ENCODE measurements at regions not wholly inside any gene's neighbourhood (a gene's known extent, or its start where the extent isn't known, plus 50 kb on each side); places are given as distances from the start of the nearest gene placed in this dataset.

GRCh38 chr16:13552062-13552959, 367.6 kb upstream of the ERCC4 start:
- TF ChIP-seq CTCF (IDR thresholded peaks at IDR 0.05; ENCODE audit: borderline replicate concordance) = no peak
- no peak overlapping the region for H3K4me3 ChIP-seq
- no peaks in the 10 kb centered on the region for H3K36me3 ChIP-seq
- peaks cover 2% of the 10 kb centered on the region for H3K9me3 ChIP-seq (replicated peaks)
- H3K27me3 ChIP-seq (ENCODE audit: low read depth) = peaks cover 10% of the 10 kb centered on the region
- H3K27ac ChIP-seq (replicated peaks) = no peak overlapping the region
- DNase-seq = no peak
- intact Hi-C loops (cut with micrococcal nuclease) = no loop called here
- no peaks in the 10 kb centered on the region for H3K4me1 ChIP-seq

GRCh38 chr16:13552960-13553257, 367.0 kb upstream of the ERCC4 start:
- no peaks in the 10 kb centered on the region for H3K4me1 ChIP-seq
- TF ChIP-seq CTCF (IDR thresholded peaks at IDR 0.05; ENCODE audit: borderline replicate concordance) = no peak
- no peaks in the 10 kb centered on the region for H3K36me3 ChIP-seq
- H3K4me3 ChIP-seq = no peak overlapping the region
- intact Hi-C loops (cut with micrococcal nuclease) = no loop called here
- H3K9me3 ChIP-seq (replicated peaks) = no peaks in the 10 kb centered on the region
- DNase-seq = no peak
- no peak overlapping the region for H3K27ac ChIP-seq (replicated peaks)
- peaks cover 14% of the 10 kb centered on the region for H3K27me3 ChIP-seq (ENCODE audit: low read depth)

- H3K36me3 ChIP-seq = no peaks in the 10 kb centered on the region
- H3K9me3 ChIP-seq (replicated peaks) = no peaks in the 10 kb centered on the region
- no peak for DNase-seq
- no peak overlapping the region for H3K27ac ChIP-seq (replicated peaks)
- H3K4me3 ChIP-seq = no peak overlapping the region
- intact Hi-C loops (cut with micrococcal nuclease) = no loop called here
- H3K4me1 ChIP-seq = no peaks in the 10 kb centered on the region
- peaks cover 17% of the 10 kb centered on the region for H3K27me3 ChIP-seq (ENCODE audit: low read depth)
- TF ChIP-seq CTCF (IDR thresholded peaks at IDR 0.05; ENCODE audit: borderline replicate concordance) = no peak
These were observed 366.4 kb upstream of the ERCC4 start for GRCh38 chr16:13553453-13553985.

- Histone ChIP-seq H3K4me1 (no peaks in the 10 kb centered on the region), H3K36me3 (no peaks in the 10 kb centered on the region), H3K27me3 (ENCODE audit: low read depth) (peaks cover 20% of the 10 kb centered on the region), H3K27ac (replicated peaks) (no peak overlapping the region), H3K4me3 (no peak overlapping the region), H3K9me3 (replicated peaks) (no peaks in the 10 kb centered on the region)
- intact Hi-C loops (cut with micrococcal nuclease) = no loop called here
- DNase-seq = no peak
- TF ChIP-seq CTCF (IDR thresholded peaks at IDR 0.05; ENCODE audit: borderline replicate concordance) = no peak
These were observed 365.9 kb upstream of the ERCC4 start for GRCh38 chr16:13554005-13554404.

- intact Hi-C loops (cut with micrococcal nuclease) = no loop called here
- Histone ChIP-seq H3K36me3 (no peaks in the 10 kb centered on the region), H3K4me3 (no peak overlapping the region), H3K4me1 (no peaks in the 10 kb centered on the region), H3K9me3 (replicated peaks) (no peaks in the 10 kb centered on the region), H3K27ac (replicated peaks) (no peak overlapping the region), H3K27me3 (ENCODE audit: low read depth) (peaks cover 26% of the 10 kb centered on the region)
- DNase-seq = no peak
- TF ChIP-seq CTCF (IDR thresholded peaks at IDR 0.05; ENCODE audit: borderline replicate concordance) = no peak
These were observed 365.3 kb upstream of the ERCC4 start for GRCh38 chr16:13554643-13555042.
